Astrocyte (in vitro differentiated cells and primary cell): ENCODE measurements at regions not wholly inside any gene's neighbourhood (a gene's known extent, or its start where the extent isn't known, plus 50 kb on each side); places are given as distances from the start of the nearest gene placed in this dataset.

ENCODE experiments used
- CTCF ChIP-seq: IDR thresholded peaks from 2 replicates; pipeline ENCODE4 v1.5.1; 2011; ENCODE audit warnings: low read depth, mild to moderate bottlenecking, inconsistent platforms, low read length, moderate library complexity; ENCODE audit not compliant: insufficient read depth
- EZH2 ChIP-seq: IDR thresholded peaks from 2 replicates; pipeline ENCODE4 v1.6.1; 2012; ENCODE audit warnings: mild to moderate bottlenecking, low read length, inconsistent platforms; ENCODE audit not compliant: insufficient read depth

GRCh38 chr16:63606778-63607177 lies 1515.1 kb downstream of the CDH11 start:
- no peak for TF ChIP-seq CTCF
- TF ChIP-seq EZH2, result no peak
